ENCODE measurements at regions not wholly inside any gene's neighbourhood (a gene's known extent, or its start where the extent isn't known, plus 50 kb on each side); places are given as distances from the start of the nearest gene placed in this dataset.

DNA sequence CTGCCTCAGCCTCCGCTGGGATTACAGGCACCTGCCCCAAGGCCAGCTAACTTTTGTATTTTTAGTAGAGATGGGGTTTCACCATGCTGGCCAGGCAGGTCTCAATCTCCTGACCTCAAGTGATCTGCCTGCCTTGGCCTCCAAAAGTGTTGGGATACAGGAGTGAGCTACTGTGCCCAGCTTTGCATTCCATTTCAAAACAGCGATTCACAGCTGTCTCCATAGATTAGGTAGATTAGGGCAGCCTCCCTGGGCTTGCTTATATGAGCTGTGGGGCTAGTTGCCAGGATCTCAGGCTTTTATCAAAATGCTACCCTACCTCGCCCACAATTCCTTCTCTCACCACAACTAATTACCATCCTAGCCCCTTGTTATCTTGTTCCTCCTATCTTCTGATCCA, 176.4 kb upstream of the ZKSCAN2 start:
- TF ChIP-seq POLR2A (IDR thresholded peaks at IDR 0.05): no peak
- no peak for TF ChIP-seq CTCF (IDR thresholded peaks at IDR 0.05)

Measured in right lobe of liver (tissue), 4 donors.